HG03439 (cell line): ENCODE measurements at regions not wholly inside any gene's neighbourhood (a gene's known extent, or its start where the extent isn't known, plus 50 kb on each side); places are given as distances from the start of the nearest gene placed in this dataset.
"Not testable (repeated sequence)": the region's sequence is repeated elsewhere in the genome, so short reads cannot be mapped to it uniquely, and the experiment has no call there.

Experiments used
- ATAC-seq: cut with Tn5 transposase; IDR thresholded peaks from one replicate; pipeline ENCODE4 v1.9.1; 2021; ENCODE audit warnings: mild to moderate bottlenecking, moderate library complexity; ENCODE audit not compliant: unreplicated experiment

GRCh38 chr18:14190776-14191442 lies 58.7 kb upstream of the ZNF519 start:
- ATAC-seq = peak; percentile 93

- ATAC-seq = no peak
Observed at GRCh38 chr18:14189858-14190257, 57.6 kb upstream of the ZNF519 start.

GRCh38 chr18:14188751-14189406 lies 56.6 kb upstream of the ZNF519 start:
- not testable (repeated sequence) for ATAC-seq
